Transverse colon (tissue), 4 donors: ENCODE measurements at regions not wholly inside any gene's neighbourhood (a gene's known extent, or its start where the extent isn't known, plus 50 kb on each side); places are given as distances from the start of the nearest gene placed in this dataset.

ENCODE experiments used
- DNase-seq: peaks from one replicate; pipeline ENCODE4 v3.0.0-alpha.2; 2019
- H3K27ac ChIP-seq, 4 donors: fragments of 200-600 bp; sonication (generic); 2 replicates each; pipeline ENCODE4 v1.5.1; 2016 to 2018; ENCODE audit warnings: inconsistent platforms in 4 of 4
- H3K27me3 ChIP-seq: fragments of 200-600 bp; sonication (generic); 2 replicates; pipeline ENCODE4 v1.5.1; 2017; ENCODE audit warnings: inconsistent platforms
- H3K36me3 ChIP-seq, 4 donors: fragments of 200-600 bp; sonication (generic); 2 replicates each; pipeline ENCODE4 v1.5.1; 2017 to 2019; ENCODE audit warnings: inconsistent platforms in 4 of 4
- H3K4me1 ChIP-seq, 4 donors: fragments of 200-600 bp; sonication (generic); 2 replicates each; pipeline ENCODE4 v1.5.1; 2017 to 2020; ENCODE audit warnings: inconsistent platforms in 4 of 4
- H3K4me3 ChIP-seq, 4 donors: fragments of 200-600 bp; sonication (generic); 1 replicate in 1 of 4; 2 replicates in 3 of 4; pipeline versions ENCODE4 v1.5.1 to v1.6.1; 2017 to 2019; ENCODE audit warnings: inconsistent platforms in 4 of 4
- H3K9me3 ChIP-seq, 2 donors: fragments of 200-600 bp; sonication (generic); 2 replicates each; pipeline ENCODE4 v1.5.1; 2017 to 2019; ENCODE audit warnings: inconsistent platforms in 2 of 2
- EP300 ChIP-seq: sonication (generic); formaldehyde crosslinking; IDR thresholded peaks from one replicate; pipeline ENCODE4 v1.6.1; 2017; ENCODE audit warnings: antibody characterized with exemption, low read depth
- POLR2A ChIP-seq: fragments of 450-650 bp; IDR thresholded peaks from one replicate; pipeline ENCODE4 v1.6.1; 2016; ENCODE audit warnings: antibody characterized with exemption, mild to moderate bottlenecking, moderate library complexity
- POLR2AphosphoS5 ChIP-seq, 3 donors: sonication (generic); formaldehyde crosslinking; IDR thresholded peaks; one replicate each; pipeline ENCODE4 v1.6.1; 2016; ENCODE audit warnings: antibody characterized with exemption in 3 of 3
- WGBS, 2 donors: methylation state at CpG; one replicate each; pipeline ENCODE4 v1.1.5; 2018; ENCODE audit warnings: low coverage in 1 of 2; 5-methylcytosine and 5-hydroxymethylcytosine counted together
- in situ Hi-C, 4 donors: fragments of 200-750 bp; cut with MboI; loops; one replicate each; pipeline versions ENCODE4 v1.15.0 to v1.15.1; 2017; ENCODE audit warnings: low sequenced_read_pairs in 3 of 4, low pct_ligation_motif_present in 1 of 4, low pct_unique_long_range_greater_than_20kb in 1 of 4
- intact Hi-C: fragments of 100-400 bp; cut with DNase I; formaldehyde crosslinking; loops from one replicate; pipeline ENCODE4 v1.15.1; 2023; ENCODE audit warnings: low total_unique reads
- TF ChIP-seq, protein P1 (sequence below), 5 experiments: fragments of 200-600 bp in 3 of 5; fragments of 450-650 bp in 2 of 5; sonication (generic) in 3 of 5; IDR thresholded peaks; 1 replicate in 2 of 5; 2 replicates in 3 of 5; pipeline ENCODE4 v1.5.1; 2016 to 2017; ENCODE audit warnings: antibody characterized with exemption in 5 of 5, inconsistent platforms in 3 of 5, mild to moderate bottlenecking in 2 of 5, moderate library complexity in 1 of 5

DNA sequence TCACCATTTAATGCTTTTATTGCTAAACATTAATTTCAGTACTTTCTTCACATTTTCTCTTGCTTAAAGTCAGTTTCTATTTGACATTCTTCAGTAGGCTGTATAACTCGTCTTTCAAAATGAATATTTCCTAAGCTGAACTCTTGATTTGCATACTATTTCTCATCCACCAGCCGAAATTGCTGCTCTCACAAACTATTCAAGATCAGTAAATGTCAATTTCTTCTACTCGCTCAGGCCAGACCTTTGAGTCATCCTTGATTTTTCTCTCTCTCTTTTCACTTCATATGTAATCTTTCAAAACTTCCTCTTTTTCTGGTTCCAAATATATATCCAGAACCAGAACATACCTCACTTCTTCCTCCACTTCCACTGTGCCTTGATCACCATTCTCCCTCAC is 990.0 kb downstream of the KCNT2 start:
- Histone ChIP-seq H3K4me3 (no peak overlapping the region), H3K36me3 (no peaks in the 10 kb centered on the region), H3K27me3 (no peaks in the 10 kb centered on the region), H3K27ac (no peak overlapping the region), H3K4me1 (no peaks in the 10 kb centered on the region), H3K9me3 (no peaks in the 10 kb centered on the region)
- TF ChIP-seq POLR2AphosphoS5 (IDR thresholded peaks at IDR 0.05): no peak
- TF ChIP-seq POLR2A: no peak
- TF ChIP-seq, protein P1, sequence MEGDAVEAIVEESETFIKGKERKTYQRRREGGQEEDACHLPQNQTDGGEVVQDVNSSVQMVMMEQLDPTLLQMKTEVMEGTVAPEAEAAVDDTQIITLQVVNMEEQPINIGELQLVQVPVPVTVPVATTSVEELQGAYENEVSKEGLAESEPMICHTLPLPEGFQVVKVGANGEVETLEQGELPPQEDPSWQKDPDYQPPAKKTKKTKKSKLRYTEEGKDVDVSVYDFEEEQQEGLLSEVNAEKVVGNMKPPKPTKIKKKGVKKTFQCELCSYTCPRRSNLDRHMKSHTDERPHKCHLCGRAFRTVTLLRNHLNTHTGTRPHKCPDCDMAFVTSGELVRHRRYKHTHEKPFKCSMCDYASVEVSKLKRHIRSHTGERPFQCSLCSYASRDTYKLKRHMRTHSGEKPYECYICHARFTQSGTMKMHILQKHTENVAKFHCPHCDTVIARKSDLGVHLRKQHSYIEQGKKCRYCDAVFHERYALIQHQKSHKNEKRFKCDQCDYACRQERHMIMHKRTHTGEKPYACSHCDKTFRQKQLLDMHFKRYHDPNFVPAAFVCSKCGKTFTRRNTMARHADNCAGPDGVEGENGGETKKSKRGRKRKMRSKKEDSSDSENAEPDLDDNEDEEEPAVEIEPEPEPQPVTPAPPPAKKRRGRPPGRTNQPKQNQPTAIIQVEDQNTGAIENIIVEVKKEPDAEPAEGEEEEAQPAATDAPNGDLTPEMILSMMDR (IDR thresholded peaks at IDR 0.05): no peak
- TF ChIP-seq EP300: no peak
- intact Hi-C loops: no loop called here
- in situ Hi-C loops: no loop called here
- WGBS, 2 donors: 61 to 69% methylated on average over 2 to 3 of the region's 3 CpGs
- DNase-seq: no peak

DNA sequence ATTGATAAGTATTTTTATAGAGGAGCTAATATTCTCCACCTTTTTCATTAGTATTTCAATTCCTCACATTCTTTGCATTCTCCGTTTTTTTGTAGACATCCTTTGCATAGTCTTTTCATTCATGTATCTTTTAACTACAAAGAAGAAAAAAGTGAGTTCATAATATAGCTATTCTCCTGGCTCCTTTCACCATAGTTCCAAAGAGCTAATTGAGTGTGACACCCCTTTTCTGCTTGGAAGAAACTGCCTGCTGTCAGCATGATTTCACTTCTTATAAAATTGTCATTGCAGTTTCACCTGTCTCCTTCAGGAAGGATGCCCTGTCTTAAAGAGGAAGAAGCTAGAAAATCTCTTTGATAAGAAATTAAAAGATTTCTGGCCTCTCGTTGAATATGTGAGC is 991.1 kb downstream of the KCNT2 start:
- in situ Hi-C loops: no loop called here
- Histone ChIP-seq H3K4me1 (no peaks in the 10 kb centered on the region), H3K9me3 (no peaks in the 10 kb centered on the region), H3K27ac (no peak overlapping the region), H3K4me3 (no peak overlapping the region), H3K36me3 (no peaks in the 10 kb centered on the region), H3K27me3 (no peaks in the 10 kb centered on the region)
- intact Hi-C loops: no loop called here
- no peak for DNase-seq
- TF ChIP-seq EP300: no peak
- no peak for TF ChIP-seq POLR2A
- no peak for TF ChIP-seq POLR2AphosphoS5 (IDR thresholded peaks at IDR 0.05)
- TF ChIP-seq, protein P1 (IDR thresholded peaks at IDR 0.05): no peak
- WGBS, 2 donors: 85 to 90% methylated on average over 2 of the region's 2 CpGs

DNA sequence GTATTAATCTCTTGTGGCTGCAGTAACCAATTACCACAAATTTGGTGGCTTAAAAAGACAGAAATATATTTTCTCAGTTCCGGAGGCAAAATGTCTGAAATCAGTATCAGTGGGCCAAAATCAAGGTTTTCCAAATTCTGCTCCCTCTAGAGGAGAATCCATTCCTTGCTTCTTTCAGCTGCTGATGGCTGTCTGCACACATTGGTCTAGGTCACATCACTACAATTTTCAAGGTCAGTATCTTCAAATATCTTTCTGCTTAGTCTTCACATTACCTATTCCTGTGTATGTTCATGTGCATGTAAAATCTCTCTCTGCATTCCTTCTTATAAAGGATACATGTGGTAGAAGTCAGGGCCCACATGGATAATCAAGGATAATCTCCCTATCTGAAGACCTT is 999.4 kb downstream of the KCNT2 start:
- WGBS, 2 donors: 83 to 84% methylated on average over 1 of the region's 1 CpG
- Histone ChIP-seq H3K9me3 (no peaks in the 10 kb centered on the region), H3K4me1 (no peaks in the 10 kb centered on the region), H3K27ac (no peak overlapping the region), H3K36me3 (no peaks in the 10 kb centered on the region), H3K27me3 (no peaks in the 10 kb centered on the region), H3K4me3 (no peak overlapping the region)
- in situ Hi-C loops: no loop called here
- no peak for TF ChIP-seq POLR2AphosphoS5 (IDR thresholded peaks at IDR 0.05)
- no peak for TF ChIP-seq POLR2A
- TF ChIP-seq EP300: no peak
- TF ChIP-seq, protein P1 (IDR thresholded peaks at IDR 0.05): no peak
- intact Hi-C loops: no loop called here
- DNase-seq: no peak

DNA sequence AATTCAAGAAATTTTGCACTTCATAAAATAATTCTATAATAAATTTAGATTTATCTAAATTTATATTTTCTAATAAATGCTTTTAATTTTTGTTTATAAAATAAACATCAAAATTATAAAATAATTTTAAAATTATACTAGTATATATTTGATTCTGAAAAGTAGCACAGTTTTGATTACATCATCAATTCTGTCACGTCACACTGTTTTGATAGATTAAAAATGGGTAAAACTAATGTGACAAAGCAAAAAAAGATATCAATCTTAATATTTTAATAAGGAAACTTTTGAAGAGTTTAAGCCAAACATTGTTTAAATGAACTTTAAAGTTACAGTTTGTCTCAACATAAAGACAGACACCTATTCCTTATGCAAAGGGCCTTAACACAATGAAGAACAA is 1001.8 kb downstream of the KCNT2 start:
- TF ChIP-seq EP300: no peak
- TF ChIP-seq, protein P1 (IDR thresholded peaks at IDR 0.05): no peak
- H3K9me3 ChIP-seq: peaks cover 0 to 4% of the 10 kb centered on the region in 2 donors

More for the DNA sequence above, 1001.8 kb downstream of the KCNT2 start:
- no peaks in the 10 kb centered on the region for H3K36me3 ChIP-seq
- DNase-seq: no peak
- no peaks in the 10 kb centered on the region for H3K27me3 ChIP-seq
- intact Hi-C loops (no loop called here), in situ Hi-C loops (no loop called here)
- H3K27ac ChIP-seq: no peak overlapping the region
- 82% methylated on average over 1 of the region's 1 CpG for WGBS, 2 donors
- no peaks in the 10 kb centered on the region for H3K4me1 ChIP-seq
- no peak overlapping the region for H3K4me3 ChIP-seq
